HepG2 (cell line): ENCODE measurements at regions not wholly inside any gene's neighbourhood (a gene's known extent, or its start where the extent isn't known, plus 50 kb on each side); places are given as distances from the start of the nearest gene placed in this dataset.

Experiments used
- E2F5 ChIP-seq: sonication (generic); formaldehyde crosslinking; conservative IDR thresholded peaks from 2 replicates; pipeline ENCODE4 v1.4.0; 2020; ENCODE audit warnings: missing genetic modification reagents
- FOXC1 ChIP-seq: sonication (generic); formaldehyde crosslinking; IDR thresholded peaks from 2 replicates; pipeline ENCODE4 v1.8.0; 2022; ENCODE audit warnings: mild to moderate bottlenecking, missing genetic modification reagents, borderline replicate concordance
- GATA4 ChIP-seq: sonication (generic); IDR thresholded peaks from 2 replicates; pipeline ENCODE4 v1.6.1; 2016; ENCODE audit warnings: antibody characterized with exemption, low read depth, borderline replicate concordance
- GTF3A ChIP-seq: sonication (generic); formaldehyde crosslinking; conservative IDR thresholded peaks from 2 replicates; pipeline ENCODE4 v1.4.0; 2020; ENCODE audit warnings: mild to moderate bottlenecking, missing genetic modification reagents
- HNRNPLL ChIP-seq: fragments of 200-400 bp; formaldehyde crosslinking; IDR thresholded peaks from 2 replicates; pipeline ENCODE4 v1.6.1; 2017; ENCODE audit warnings: mild to moderate bottlenecking, low read depth, low read length; ENCODE audit not compliant: poor library complexity, severe bottlenecking
- MIER2 ChIP-seq: IDR thresholded peaks from 2 replicates; pipeline ENCODE4 v1.6.1; 2016; ENCODE audit warnings: missing biosample characterization, missing genetic modification reagents
- MIXL1 ChIP-seq: IDR thresholded peaks from 2 replicates; pipeline ENCODE4 v1.6.1; 2016
- NONO ChIP-seq, 2 experiments: fragments of 450-650 bp in 1 of 2; sonication (generic) in 1 of 2; formaldehyde crosslinking in 1 of 2; IDR thresholded peaks in 1 of 2; conservative IDR thresholded peaks in 1 of 2; 2 replicates each; pipeline versions ENCODE4 v1.6.1 to v1.8.0; 2017 to 2022; ENCODE audit warnings: mild to moderate bottlenecking in 1 of 2, missing genetic modification reagents in 1 of 2, moderate library complexity in 1 of 2
- NR2F6 ChIP-seq, 2 experiments: IDR thresholded peaks; 2 replicates each; pipeline ENCODE4 v1.6.1; 2016; ENCODE audit warnings: antibody characterized with exemption in 1 of 2, mild to moderate bottlenecking in 1 of 2
- POLR2A ChIP-seq, 2 experiments: IDR thresholded peaks; 2 replicates each; pipeline ENCODE4 v1.6.1; 2011; ENCODE audit warnings: low read depth in 2 of 2, low read length in 2 of 2, mild to moderate bottlenecking in 1 of 2, moderate library complexity in 1 of 2; ENCODE audit not compliant: insufficient read depth in 1 of 2
- RARA ChIP-seq: IDR thresholded peaks from 2 replicates; pipeline ENCODE4 v1.6.1; 2016; ENCODE audit warnings: missing genetic modification reagents, missing compliant biosample characterization
- STAT6 ChIP-seq: sonication (generic); formaldehyde crosslinking; IDR thresholded peaks from 2 replicates; pipeline ENCODE4 v1.4.0; 2020; ENCODE audit warnings: missing genetic modification reagents, mild to moderate bottlenecking, borderline replicate concordance
- TSC22D2 ChIP-seq: sonication (generic); formaldehyde crosslinking; IDR thresholded peaks from 2 replicates; pipeline ENCODE4 v1.5.1; 2020; ENCODE audit warnings: missing genetic modification reagents, mild to moderate bottlenecking, borderline replicate concordance
- USF2 ChIP-seq, 2 experiments: sonication (generic) in 1 of 2; formaldehyde crosslinking in 1 of 2; IDR thresholded peaks; 2 replicates each; pipeline versions ENCODE4 v1.5.1 to v1.6.1; 2011 to 2020; ENCODE audit warnings: borderline replicate concordance in 1 of 2, low read depth in 1 of 2, low read length in 1 of 2, mild to moderate bottlenecking in 1 of 2, missing genetic modification reagents in 1 of 2, moderate library complexity in 1 of 2
- ZBED4 ChIP-seq: sonication (generic); formaldehyde crosslinking; IDR thresholded peaks from 2 replicates; pipeline ENCODE4 v1.4.0; 2020; ENCODE audit warnings: missing genetic modification reagents, borderline replicate concordance
- ZBTB7B ChIP-seq: sonication (generic); formaldehyde crosslinking; IDR thresholded peaks from 2 replicates; pipeline ENCODE4 v1.4.0; 2020; ENCODE audit warnings: missing genetic modification reagents
- ZNF292 ChIP-seq: sonication (generic); formaldehyde crosslinking; IDR thresholded peaks from 2 replicates; pipeline ENCODE4 v1.8.1; 2022; ENCODE audit warnings: mild to moderate bottlenecking, low read depth, missing genetic modification reagents, borderline replicate concordance
- ZNF430 ChIP-seq: sonication (generic); formaldehyde crosslinking; IDR thresholded peaks from 2 replicates; pipeline ENCODE4 v1.9.0; 2021; ENCODE audit warnings: mild to moderate bottlenecking, missing genetic modification reagents
- ZSCAN31 ChIP-seq: sonication (generic); formaldehyde crosslinking; IDR thresholded peaks from 2 replicates; pipeline ENCODE4 v1.5.0; 2020; ENCODE audit warnings: low read depth, mild to moderate bottlenecking, missing genetic modification reagents

GRCh38 chr15:53830707-53831386 is 71.4 kb upstream of the WDR72 start (continued):
- TF ChIP-seq TSC22D2 (peak; percentile 72; the same call in 1 of the 2 replicates), ZBTB7B (CRISPR knock-in tag) (peak; percentile 97), ZBED4 (CRISPR knock-in tag) (0 out of 2 replicates have a peak, but pooled peaks have one; percentile 19), E2F5 (CRISPR knock-in tag) (no peak), GTF3A (CRISPR knock-in tag) (0 out of 2 replicates have a peak, but pooled peaks have one; percentile 45), ZSCAN31 (CRISPR knock-in tag) (peak; percentile 90), ZNF430 (CRISPR knock-in tag) (peak; percentile 82; the same call in 1 of the 2 replicates), RARA (CRISPR knock-in tag) (peak; percentile 40), NONO (IDR thresholded peaks at IDR 0.05) (no peak), NONO (CRISPR knock-in tag; conservative IDR thresholded peaks at IDR 0.05) (peak; percentile 66), FOXC1 (CRISPR knock-in tag) (no peak), HNRNPLL (no peak), POLR2A (IDR thresholded peaks at IDR 0.05; ENCODE audit: insufficient read depth in 1 of 2, low read depth in 2 of 2, low read length in 2 of 2) (peak; percentile 41 to 85; a peak in 3 of 4 replicates), ZNF292 (CRISPR knock-in tag) (peak; percentile 74; the same call in 1 of the 2 replicates), STAT6 (peak; percentile 65; the same call in 1 of the 2 replicates), MIER2 (no peak), MIXL1 (CRISPR knock-in tag) (peak; percentile 59; the same call in 1 of the 2 replicates), USF2 (IDR thresholded peaks at IDR 0.05; ENCODE audit: low read depth, low read length) (no peak), USF2 (CRISPR knock-in tag; IDR thresholded peaks at IDR 0.05; ENCODE audit: borderline replicate concordance) (no peak), NR2F6 (IDR thresholded peaks at IDR 0.05) (peak; percentile 63; the same call in 1 of the 2 replicates), NR2F6 (CRISPR knock-in tag; IDR thresholded peaks at IDR 0.05) (peak; percentile 53), GATA4 (peak; percentile 95)
